GM23338 (cell line): ENCODE measurements at regions not wholly inside any gene's neighbourhood (a gene's known extent, or its start where the extent isn't known, plus 50 kb on each side); places are given as distances from the start of the nearest gene placed in this dataset.

Experiments used
- ATAC-seq: fragments of 200-7000 bp; cut with Tn5 transposase; 3 replicates; pipeline ENCODE4 v1.9.1; 2020
- DNase-seq: peaks from one replicate; pipeline ENCODE4 v3.0.0-alpha.2; 2015; ENCODE audit warnings: low spot score
- H2AFZ ChIP-seq: fragments of 200-600 bp; sonication (generic); 2 replicates; pipeline ENCODE4 v1.8.0; 2016; ENCODE audit warnings: antibody characterized with exemption, mild to moderate bottlenecking, moderate library complexity
- H3F3A ChIP-seq: fragments of 200-600 bp; sonication (generic); replicated peaks from 2 replicates; pipeline ENCODE4 v1.8.0; 2017; ENCODE audit warnings: antibody characterized with exemption, mixed run types, low read depth
- H3K27ac ChIP-seq: fragments of 200-600 bp; sonication (generic); 2 replicates; pipeline ENCODE4 v1.6.1; 2016; ENCODE audit warnings: low read depth
- H3K27me3 ChIP-seq: fragments of 200-600 bp; sonication (generic); 2 replicates; pipeline ENCODE4 v1.8.0; 2016; ENCODE audit warnings: mild to moderate bottlenecking, mixed run types, moderate library complexity; ENCODE audit not compliant: insufficient read depth
- H3K36me3 ChIP-seq: fragments of 200-600 bp; sonication (generic); 2 replicates; pipeline ENCODE4 v1.8.0; 2016; ENCODE audit warnings: mild to moderate bottlenecking; ENCODE audit not compliant: insufficient read depth
- H3K4me1 ChIP-seq: fragments of 200-600 bp; sonication (generic); 2 replicates; pipeline ENCODE4 v1.8.0; 2016; ENCODE audit warnings: mild to moderate bottlenecking, moderate library complexity; ENCODE audit not compliant: insufficient read depth
- H3K4me2 ChIP-seq: fragments of 200-600 bp; sonication (generic); 2 replicates; pipeline ENCODE4 v1.7.1; 2017; ENCODE audit warnings: mixed run types
- H3K4me3 ChIP-seq: fragments of 200-600 bp; sonication (generic); 2 replicates; pipeline ENCODE4 v1.6.1; 2016; ENCODE audit warnings: mixed run types
- H3K79me2 ChIP-seq: fragments of 200-600 bp; sonication (generic); replicated peaks from 2 replicates; pipeline ENCODE4 v1.8.0; 2017; ENCODE audit warnings: mild to moderate bottlenecking; ENCODE audit not compliant: insufficient read depth
- H3K9me2 ChIP-seq: fragments of 200-600 bp; sonication (generic); 2 replicates; pipeline ENCODE4 v1.8.0; 2017; ENCODE audit not compliant: insufficient read depth
- H4K20me1 ChIP-seq: fragments of 200-600 bp; sonication (generic); replicated peaks from 2 replicates; pipeline ENCODE4 v1.8.0; 2017; ENCODE audit warnings: mild to moderate bottlenecking; ENCODE audit not compliant: insufficient read depth
- H3K27ac Mint-ChIP-seq: 2 replicates; pipeline ENCODE4 v1.8.0; 2020; ENCODE audit warnings: inconsistent platforms, mild to moderate bottlenecking, moderate library complexity, mixed read lengths
- H3K27me3 Mint-ChIP-seq: 3 replicates; pipeline ENCODE4 v1.8.0; 2022; ENCODE audit warnings: low read depth, mild to moderate bottlenecking, moderate library complexity, mixed read lengths, inconsistent platforms; ENCODE audit not compliant: insufficient read depth, poor library complexity
- H3K36me3 Mint-ChIP-seq: 3 replicates; pipeline ENCODE4 v1.8.0; 2021; ENCODE audit warnings: low read depth, mild to moderate bottlenecking, inconsistent platforms, moderate library complexity, mixed read lengths
- H3K4me1 Mint-ChIP-seq: 3 replicates; pipeline ENCODE4 v1.8.0; 2020; ENCODE audit warnings: mild to moderate bottlenecking, inconsistent platforms, mixed read lengths
- H3K4me3 Mint-ChIP-seq: 3 replicates; pipeline ENCODE4 v1.8.0; 2021; ENCODE audit warnings: moderate library complexity, mild to moderate bottlenecking, inconsistent platforms, mixed read lengths
- H3K9me3 Mint-ChIP-seq: 3 replicates; pipeline ENCODE4 v1.8.0; 2020; ENCODE audit warnings: moderate library complexity, mild to moderate bottlenecking, inconsistent platforms, mixed read lengths
- CREB1 ChIP-seq: fragments of 250-450 bp; sonication (Bioruptor Pico); IDR thresholded peaks from 2 replicates; pipeline ENCODE4 v1.5.0; 2020; ENCODE audit warnings: low read depth, mild to moderate bottlenecking, moderate library complexity
- CTCF ChIP-seq, 2 experiments: fragments of 200-600 bp in 1 of 2; sonication (generic) in 1 of 2; conservative IDR thresholded peaks; 2 replicates each; pipeline versions ENCODE4 v1.5.1 to v1.6.1; 2016 to 2017; ENCODE audit warnings: antibody characterized with exemption in 2 of 2, low read depth in 2 of 2, mild to moderate bottlenecking in 2 of 2, moderate library complexity in 1 of 2
- EZH2 ChIP-seq: fragments of 200-600 bp; sonication (generic); IDR thresholded peaks from one replicate; pipeline ENCODE4 v1.8.0; 2017; ENCODE audit warnings: antibody characterized with exemption, mild to moderate bottlenecking, low read depth; ENCODE audit not compliant: unreplicated experiment
- EZH2phosphoT487 ChIP-seq: fragments of 200-600 bp; sonication (generic); IDR thresholded peaks from one replicate; pipeline ENCODE4 v1.8.1; 2018; ENCODE audit warnings: antibody characterized with exemption; ENCODE audit not compliant: unreplicated experiment
- JUNB ChIP-seq: IDR thresholded peaks from one replicate; pipeline ENCODE4 v1.6.1; 2016; ENCODE audit warnings: antibody characterized with exemption; ENCODE audit not compliant: unreplicated experiment
- NANOG ChIP-seq: IDR thresholded peaks from 2 replicates; pipeline ENCODE4 v1.6.1; 2016; ENCODE audit warnings: antibody characterized with exemption, borderline replicate concordance
- POLR2AphosphoS5 ChIP-seq: IDR thresholded peaks from 2 replicates; pipeline ENCODE4 v1.6.1; 2016; ENCODE audit warnings: antibody characterized with exemption, low read depth
- STAT1 ChIP-seq: IDR thresholded peaks from one replicate; pipeline ENCODE4 v1.6.1; 2016; ENCODE audit warnings: antibody characterized with exemption; ENCODE audit not compliant: unreplicated experiment
- ZNF114 ChIP-seq: fragments of 250-450 bp; sonication (Bioruptor Pico); IDR thresholded peaks from 2 replicates; pipeline ENCODE4 v1.5.0; 2020; ENCODE audit warnings: mild to moderate bottlenecking, moderate library complexity
- ZNF331 ChIP-seq: fragments of 250-450 bp; sonication (Bioruptor Pico); IDR thresholded peaks from 2 replicates; pipeline ENCODE4 v1.5.0; 2020; ENCODE audit warnings: low read depth, mild to moderate bottlenecking, moderate library complexity
- TF ChIP-seq, protein P1 (sequence below): IDR thresholded peaks from 2 replicates; pipeline ENCODE4 v1.6.1; 2016; ENCODE audit warnings: antibody characterized with exemption
- TF ChIP-seq, protein P2 (sequence below): IDR thresholded peaks from one replicate; pipeline ENCODE4 v1.6.1; 2018; ENCODE audit warnings: antibody characterized with exemption; ENCODE audit not compliant: unreplicated experiment

GRCh38 chr12:100682178-100682577, 108.7 kb downstream of the GAS2L3 start (continued):
- no peak for TF ChIP-seq CTCF (conservative IDR thresholded peaks at IDR 0.05; ENCODE audit: low read depth in 2 of 2)
- no peak for TF ChIP-seq CREB1
- TF ChIP-seq, protein P1, sequence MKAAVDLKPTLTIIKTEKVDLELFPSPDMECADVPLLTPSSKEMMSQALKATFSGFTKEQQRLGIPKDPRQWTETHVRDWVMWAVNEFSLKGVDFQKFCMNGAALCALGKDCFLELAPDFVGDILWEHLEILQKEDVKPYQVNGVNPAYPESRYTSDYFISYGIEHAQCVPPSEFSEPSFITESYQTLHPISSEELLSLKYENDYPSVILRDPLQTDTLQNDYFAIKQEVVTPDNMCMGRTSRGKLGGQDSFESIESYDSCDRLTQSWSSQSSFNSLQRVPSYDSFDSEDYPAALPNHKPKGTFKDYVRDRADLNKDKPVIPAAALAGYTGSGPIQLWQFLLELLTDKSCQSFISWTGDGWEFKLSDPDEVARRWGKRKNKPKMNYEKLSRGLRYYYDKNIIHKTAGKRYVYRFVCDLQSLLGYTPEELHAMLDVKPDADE, result no peak
- TF ChIP-seq, protein P2, sequence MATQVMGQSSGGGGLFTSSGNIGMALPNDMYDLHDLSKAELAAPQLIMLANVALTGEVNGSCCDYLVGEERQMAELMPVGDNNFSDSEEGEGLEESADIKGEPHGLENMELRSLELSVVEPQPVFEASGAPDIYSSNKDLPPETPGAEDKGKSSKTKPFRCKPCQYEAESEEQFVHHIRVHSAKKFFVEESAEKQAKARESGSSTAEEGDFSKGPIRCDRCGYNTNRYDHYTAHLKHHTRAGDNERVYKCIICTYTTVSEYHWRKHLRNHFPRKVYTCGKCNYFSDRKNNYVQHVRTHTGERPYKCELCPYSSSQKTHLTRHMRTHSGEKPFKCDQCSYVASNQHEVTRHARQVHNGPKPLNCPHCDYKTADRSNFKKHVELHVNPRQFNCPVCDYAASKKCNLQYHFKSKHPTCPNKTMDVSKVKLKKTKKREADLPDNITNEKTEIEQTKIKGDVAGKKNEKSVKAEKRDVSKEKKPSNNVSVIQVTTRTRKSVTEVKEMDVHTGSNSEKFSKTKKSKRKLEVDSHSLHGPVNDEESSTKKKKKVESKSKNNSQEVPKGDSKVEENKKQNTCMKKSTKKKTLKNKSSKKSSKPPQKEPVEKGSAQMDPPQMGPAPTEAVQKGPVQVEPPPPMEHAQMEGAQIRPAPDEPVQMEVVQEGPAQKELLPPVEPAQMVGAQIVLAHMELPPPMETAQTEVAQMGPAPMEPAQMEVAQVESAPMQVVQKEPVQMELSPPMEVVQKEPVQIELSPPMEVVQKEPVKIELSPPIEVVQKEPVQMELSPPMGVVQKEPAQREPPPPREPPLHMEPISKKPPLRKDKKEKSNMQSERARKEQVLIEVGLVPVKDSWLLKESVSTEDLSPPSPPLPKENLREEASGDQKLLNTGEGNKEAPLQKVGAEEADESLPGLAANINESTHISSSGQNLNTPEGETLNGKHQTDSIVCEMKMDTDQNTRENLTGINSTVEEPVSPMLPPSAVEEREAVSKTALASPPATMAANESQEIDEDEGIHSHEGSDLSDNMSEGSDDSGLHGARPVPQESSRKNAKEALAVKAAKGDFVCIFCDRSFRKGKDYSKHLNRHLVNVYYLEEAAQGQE, result no peak
- TF ChIP-seq ZNF331, result no peak
- no peak for TF ChIP-seq EZH2
- no peak for TF ChIP-seq NANOG
- no peak for TF ChIP-seq EZH2phosphoT487
- TF ChIP-seq ZNF114, result no peak
- no peak for TF ChIP-seq JUNB

GRCh38 chr12:100687686-100688085, 106.9 kb upstream of the ANO4 start:
- Histone ChIP-seq H3K27me3 (no peaks in the 10 kb centered on the region), H3K4me1 (no peaks in the 10 kb centered on the region), H3K36me3 (0 out of 2 replicates have a peak, but pooled peaks cover 10% of the 10 kb centered on the region), H3K4me2 (no peak overlapping the region), H3F3A (no peaks in the 10 kb centered on the region), H4K20me1 (no peaks in the 10 kb centered on the region), H3K27ac (no peak overlapping the region), H3K79me2 (no peaks in the 10 kb centered on the region), H3K4me3 (no peak overlapping the region), H3K9me2 (peaks cover 9% of the 10 kb centered on the region), H2AFZ (no peak overlapping the region)
- H3K9me3 Mint-ChIP-seq, result peaks cover 37% of the 10 kb centered on the region
- no peak for ATAC-seq
- no peaks in the 10 kb centered on the region for H3K4me1 Mint-ChIP-seq
- no peak overlapping the region for H3K27ac Mint-ChIP-seq
- H3K36me3 Mint-ChIP-seq, result peaks cover 17% of the 10 kb centered on the region
- no peak for DNase-seq
- no peak overlapping the region for H3K4me3 Mint-ChIP-seq
- H3K27me3 Mint-ChIP-seq, result peaks cover 4% of the 10 kb centered on the region
- TF ChIP-seq NANOG (no peak), POLR2AphosphoS5 (no peak), JUNB (no peak), ZNF114 (no peak), CREB1 (no peak), EZH2 (no peak), CTCF (conservative IDR thresholded peaks at IDR 0.05; ENCODE audit: low read depth in 2 of 2) (no peak), STAT1 (no peak), EZH2phosphoT487 (no peak), ZNF331 (no peak)
- TF ChIP-seq, protein P2, result no peak
- TF ChIP-seq, protein P1, result no peak
